OCI-LY3 (cell line): ENCODE measurements at regions not wholly inside any gene's neighbourhood (a gene's known extent, or its start where the extent isn't known, plus 50 kb on each side); places are given as distances from the start of the nearest gene placed in this dataset.

ENCODE experiments used
- H2AFZ ChIP-seq: fragments of 200-600, 300-600 bp; shearing (Covaris generic); 2 replicates; pipeline ENCODE4 v1.6.0; 2014; ENCODE audit warnings: antibody characterized with exemption, low read depth, low read length
- H3K27ac ChIP-seq: fragments of 200-600, 300-600 bp; sonication (generic); 2 replicates; pipeline ENCODE4 v1.5.1; 2014; ENCODE audit warnings: mild to moderate bottlenecking, low read length, moderate library complexity, mixed read lengths
- H3K27me3 ChIP-seq: fragments of 200-600, 300-600 bp; sonication (generic); 2 replicates; pipeline ENCODE4 v1.6.1; 2014; ENCODE audit warnings: low read depth, low read length, mixed read lengths
- H3K36me3 ChIP-seq: fragments of 200-600, 300-600 bp; sonication (generic); replicated peaks from 2 replicates; pipeline ENCODE3; 2014; ENCODE audit warnings: low read depth, low read length, mixed read lengths
- H3K4me1 ChIP-seq: fragments of 300-600, 200-600 bp; sonication (generic); 2 replicates; pipeline ENCODE4 v1.6.1; 2014; ENCODE audit warnings: low read length, mixed read lengths
- H3K4me2 ChIP-seq: fragments of 200-600, 300-600 bp; sonication (generic); 2 replicates; pipeline ENCODE4 v1.6.1; 2014; ENCODE audit warnings: low read length, mixed read lengths
- H3K4me3 ChIP-seq: fragments of 300-600, 200-600 bp; sonication (generic); 2 replicates; pipeline ENCODE4 v1.5.1; 2014; ENCODE audit warnings: antibody characterized with exemption, mild to moderate bottlenecking, low read length, moderate library complexity
- H3K79me2 ChIP-seq: fragments of 300-600, 200-600 bp; shearing (Covaris generic); 2 replicates; pipeline ENCODE4 v1.6.1; 2014; ENCODE audit warnings: mild to moderate bottlenecking, low read length, mixed read lengths
- H3K9ac ChIP-seq: fragments of 300-600, 200-600 bp; shearing (Covaris generic); 2 replicates; pipeline ENCODE4 v1.6.0; 2014; ENCODE audit warnings: mild to moderate bottlenecking, low read length, moderate library complexity
- H3K9me3 ChIP-seq: fragments of 200-600, 300-600 bp; shearing (Covaris generic); 2 replicates; pipeline ENCODE4 v1.6.1; 2014; ENCODE audit warnings: low read length, mixed read lengths; ENCODE audit not compliant: insufficient read depth
- H4K20me1 ChIP-seq: fragments of 200-600, 300-600 bp; sonication (generic); 2 replicates; pipeline ENCODE4 v1.6.1; 2016; ENCODE audit warnings: low read length, mixed read lengths; ENCODE audit not compliant: insufficient read depth
- CTCF ChIP-seq: fragments of 200-600, 300-600 bp; sonication (generic); IDR thresholded peaks from 2 replicates; pipeline ENCODE4 v1.5.1; 2014; ENCODE audit warnings: antibody characterized with exemption, low read length, low read depth
- EZH2phosphoT487 ChIP-seq: fragments of 200-600 bp; shearing (Covaris generic); IDR thresholded peaks from 2 replicates; pipeline ENCODE4 v1.6.1; 2018; ENCODE audit warnings: antibody characterized with exemption, mixed run types, low read depth

GRCh38 chr2:226207671-226208070 is 591.9 kb downstream of the IRS1 start:
- Histone ChIP-seq H4K20me1 (no peaks in the 10 kb centered on the region), H3K36me3 (no peaks in the 10 kb centered on the region), H3K9me3 (no peaks in the 10 kb centered on the region), H3K27me3 (no peaks in the 10 kb centered on the region), H3K27ac (no peak overlapping the region), H3K4me1 (no peaks in the 10 kb centered on the region), H3K4me3 (no peak overlapping the region), H3K4me2 (no peak overlapping the region), H3K9ac (no peak overlapping the region), H2AFZ (no peak overlapping the region), H3K79me2 (no peaks in the 10 kb centered on the region)
- no peak for TF ChIP-seq EZH2phosphoT487
- TF ChIP-seq CTCF = no peak

GRCh38 chr2:226199555-226199954 is 600.1 kb downstream of the IRS1 start:
- no peak for TF ChIP-seq CTCF
- no peak for TF ChIP-seq EZH2phosphoT487
- Histone ChIP-seq H4K20me1 (no peaks in the 10 kb centered on the region), H2AFZ (no peak overlapping the region), H3K4me2 (no peak overlapping the region), H3K9me3 (no peaks in the 10 kb centered on the region), H3K4me3 (no peak overlapping the region), H3K27me3 (no peaks in the 10 kb centered on the region), H3K36me3 (no peaks in the 10 kb centered on the region), H3K79me2 (no peaks in the 10 kb centered on the region), H3K9ac (no peak overlapping the region), H3K27ac (no peak overlapping the region), H3K4me1 (no peaks in the 10 kb centered on the region)

- Histone ChIP-seq H3K27ac (no peak overlapping the region), H3K36me3 (no peaks in the 10 kb centered on the region), H3K4me1 (no peaks in the 10 kb centered on the region), H3K27me3 (no peaks in the 10 kb centered on the region), H2AFZ (no peak overlapping the region), H3K9me3 (no peaks in the 10 kb centered on the region), H4K20me1 (no peaks in the 10 kb centered on the region), H3K9ac (no peak overlapping the region), H3K4me3 (no peak overlapping the region), H3K79me2 (no peaks in the 10 kb centered on the region), H3K4me2 (no peak overlapping the region)
- TF ChIP-seq EZH2phosphoT487 (no peak), CTCF (no peak)
These were observed 600.7 kb downstream of the IRS1 start for GRCh38 chr2:226198956-226199355.

GRCh38 chr2:226190479-226191252 is 609.0 kb downstream of the IRS1 start:
- Histone ChIP-seq H3K27me3 (no peaks in the 10 kb centered on the region), H3K27ac (no peak overlapping the region), H3K4me2 (no peak overlapping the region), H2AFZ (no peak overlapping the region), H3K9ac (no peak overlapping the region), H3K9me3 (no peaks in the 10 kb centered on the region), H3K36me3 (no peaks in the 10 kb centered on the region), H4K20me1 (no peaks in the 10 kb centered on the region), H3K4me3 (no peak overlapping the region), H3K4me1 (no peaks in the 10 kb centered on the region), H3K79me2 (no peaks in the 10 kb centered on the region)
- no peak for TF ChIP-seq EZH2phosphoT487
- no peak for TF ChIP-seq CTCF
